Body of pancreas (tissue), 4 donors: ENCODE measurements at regions not wholly inside any gene's neighbourhood (a gene's known extent, or its start where the extent isn't known, plus 50 kb on each side); places are given as distances from the start of the nearest gene placed in this dataset.
"Not testable (repeated sequence)": the region's sequence is repeated elsewhere in the genome, so short reads cannot be mapped to it uniquely, and the experiment has no call there.

Experiments used
- ATAC-seq: fragments of 150-250 bp; one replicate; pipeline ENCODE4 v1.9.1; 2016
- DNase-seq, 4 donors: peaks; one replicate each; pipeline ENCODE4 v3.0.0-alpha.2; 2019
- H3K27ac ChIP-seq, 4 donors: fragments of 200-600 bp; sonication (generic); 1 replicate in 3 of 4; 2 replicates in 1 of 4; pipeline versions ENCODE4 v1.5.1 to v1.6.1; 2016 to 2019; ENCODE audit warnings: mild to moderate bottlenecking in 1 of 4, mixed read lengths in 1 of 4, moderate library complexity in 1 of 4
- H3K27me3 ChIP-seq, 2 donors: fragments of 200-600 bp; sonication (generic); one replicate each; pipeline ENCODE4 v1.6.0; 2016; ENCODE audit warnings: mild to moderate bottlenecking in 1 of 2
- H3K36me3 ChIP-seq, 2 donors: fragments of 200-600 bp; sonication (generic); replicated peaks in 1 of 2; 2 replicates each; pipeline ENCODE4 v1.5.1; 2016; ENCODE audit warnings: low read depth in 2 of 2; ENCODE audit not compliant: insufficient read depth in 1 of 2
- H3K4me1 ChIP-seq: fragments of 200-600 bp; sonication (generic); one replicate; pipeline ENCODE4 v1.6.0; 2016
- H3K4me3 ChIP-seq, 2 donors: fragments of 200-600 bp; sonication (generic); 1 replicate in 1 of 2; 2 replicates in 1 of 2; pipeline ENCODE4 v1.5.1; 2016 to 2019
- H3K9me3 ChIP-seq, 3 donors: fragments of 200-600 bp; sonication (generic); 1 replicate in 2 of 3; 2 replicates in 1 of 3; pipeline ENCODE4 v1.5.1; 2016
- CTCF ChIP-seq, 7 experiments: fragments of 450-650 bp in 4 of 7; fragments of 200-600 bp in 3 of 7; sonication (generic) in 3 of 7; IDR thresholded peaks; one replicate each; pipeline ENCODE4 v1.5.1; 2016 to 2019; ENCODE audit warnings: antibody characterized with exemption in 7 of 7
- POLR2A ChIP-seq, 3 donors: fragments of 450-650 bp; IDR thresholded peaks; one replicate each; pipeline ENCODE4 v1.6.1; 2016; ENCODE audit warnings: antibody characterized with exemption in 3 of 3, mild to moderate bottlenecking in 2 of 3
- WGBS, 2 donors: methylation state at CpG; one replicate each; pipeline ENCODE4 v1.1.5; 2017; 5-methylcytosine and 5-hydroxymethylcytosine counted together
- intact Hi-C: fragments of 100-400 bp; cut with DNase I; formaldehyde crosslinking; loops from one replicate; pipeline ENCODE4 v1.15.1; 2023

DNA sequence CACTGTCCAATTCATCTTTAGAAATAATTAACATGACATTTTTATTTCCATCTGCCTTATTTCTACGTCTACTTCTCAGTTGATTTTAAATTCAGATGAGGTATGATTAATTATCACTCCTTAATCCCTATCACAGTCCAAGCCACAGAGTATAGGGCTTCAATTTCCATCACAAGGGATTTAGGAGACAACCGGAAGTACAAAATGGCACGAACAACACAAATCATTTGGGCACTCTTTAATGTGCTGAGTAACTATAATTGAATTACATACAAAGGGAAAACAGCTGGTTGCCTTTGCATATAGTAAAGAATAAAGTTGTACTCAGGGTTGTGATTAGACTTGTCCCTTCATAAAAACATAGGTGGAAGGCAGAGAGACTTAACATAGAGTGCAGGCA, 290.4 kb upstream of the MAGEB16 start:
- TF ChIP-seq CTCF (IDR thresholded peaks at IDR 0.05): no peak
- Histone ChIP-seq H3K27ac (no peak overlapping the region), H3K4me1 (no peaks in the 10 kb centered on the region), H3K36me3 (no peaks in the 10 kb centered on the region), H3K9me3 (no peaks in the 10 kb centered on the region), H3K4me3 (no peak overlapping the region), H3K27me3 (no peaks in the 10 kb centered on the region)
- DNase-seq (no peak), ATAC-seq (no peak)
- intact Hi-C loops: no loop called here
- 50% methylated on average over 3 of the region's 3 CpGs for WGBS, 2 donors

- H3K4me1 ChIP-seq, H3K27me3 ChIP-seq, DNase-seq, H3K36me3 ChIP-seq, H3K9me3 ChIP-seq, intact Hi-C loops, H3K27ac ChIP-seq, H3K4me3 ChIP-seq, ATAC-seq: not testable (repeated sequence)
- 79 to 86% methylated on average over 3 to 8 of the region's 8 CpGs for WGBS, 2 donors
These were observed 250.1 kb upstream of the MAGEB16 start for GRCh38 chrX:35548003-35548402.

DNA sequence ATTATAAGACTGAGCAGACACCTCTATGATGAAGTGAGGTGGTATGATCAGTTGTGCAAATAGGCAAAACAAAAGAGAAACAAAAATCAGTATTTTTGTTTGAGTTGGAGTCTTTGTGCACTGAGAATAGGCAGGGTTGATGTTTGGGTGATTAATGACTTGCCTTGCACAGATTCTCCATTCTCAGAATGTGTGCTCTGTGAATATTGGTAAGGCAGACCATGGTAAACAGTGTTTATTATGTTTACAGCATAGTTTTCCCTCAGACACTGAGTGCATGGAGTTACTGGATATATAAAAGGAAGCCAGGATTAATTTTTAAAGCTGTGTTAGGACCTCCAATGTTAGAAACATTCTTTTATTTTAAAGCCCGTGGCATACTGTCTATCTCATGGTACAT, 240.2 kb upstream of the MAGEB16 start:
- intact Hi-C loops: no loop called here
- H3K27ac ChIP-seq: no peak overlapping the region
- no peaks in the 10 kb centered on the region for H3K36me3 ChIP-seq
- H3K4me1 ChIP-seq: peaks cover 10% of the 10 kb centered on the region
- H3K9me3 ChIP-seq: no peaks in the 10 kb centered on the region
- ATAC-seq: no peak
- 70 to 83% methylated on average over 1 of the region's 1 CpG for WGBS, 2 donors
- H3K4me3 ChIP-seq: no peak overlapping the region
- DNase-seq: no peak
- H3K27me3 ChIP-seq: no peaks in the 10 kb centered on the region
- no peak for TF ChIP-seq POLR2A (IDR thresholded peaks at IDR 0.05)
- no peak for TF ChIP-seq CTCF (IDR thresholded peaks at IDR 0.05)

- ATAC-seq: peak; percentile 40
- Histone ChIP-seq H3K36me3 (no peaks in the 10 kb centered on the region), H3K27ac (no peak overlapping the region), H3K27me3 (no peaks in the 10 kb centered on the region), H3K9me3 (no peaks in the 10 kb centered on the region), H3K4me1 (peaks cover 5% of the 10 kb centered on the region), H3K4me3 (no peak overlapping the region)
- TF ChIP-seq POLR2A (IDR thresholded peaks at IDR 0.05) (no peak), CTCF (IDR thresholded peaks at IDR 0.05) (no peak)
- intact Hi-C loops: no loop called here
- peak; percentile 30 to 81 (median 62) for DNase-seq
- 20 to 27% methylated on average over 1 of the region's 1 CpG for WGBS, 2 donors
These were observed 236.2 kb upstream of the MAGEB16 start for GRCh38 chrX:35561985-35562384.

GRCh38 chrX:35562395-35562794, 235.7 kb upstream of the MAGEB16 start:
- TF ChIP-seq POLR2A (IDR thresholded peaks at IDR 0.05): no peak
- no peak for TF ChIP-seq CTCF (IDR thresholded peaks at IDR 0.05)
- Histone ChIP-seq H3K9me3 (no peaks in the 10 kb centered on the region), H3K27me3 (no peaks in the 10 kb centered on the region), H3K36me3 (no peaks in the 10 kb centered on the region), H3K27ac (no peak overlapping the region), H3K4me3 (no peak overlapping the region), H3K4me1 (peaks cover 5% of the 10 kb centered on the region)
- 96 to 100% methylated on average over 3 of the region's 3 CpGs for WGBS, 2 donors
- intact Hi-C loops: no loop called here
- no peak for ATAC-seq
- DNase-seq: no peak
